ENCODE measurements at regions not wholly inside any gene's neighbourhood (a gene's known extent, or its start where the extent isn't known, plus 50 kb on each side); places are given as distances from the start of the nearest gene placed in this dataset.

- TF ChIP-seq ZFX (IDR thresholded peaks at IDR 0.05), result no peak
- TF ChIP-seq CTCF (conservative IDR thresholded peaks at IDR 0.05), result no peak
- H3K27ac ChIP-seq, result no peak overlapping the region
Observed at GRCh38 chr18:60010984-60011383, 111.2 kb downstream of the PMAIP1 start.

- no peak for TF ChIP-seq CTCF (conservative IDR thresholded peaks at IDR 0.05)
- no peak for TF ChIP-seq ZFX (IDR thresholded peaks at IDR 0.05)
Observed at GRCh38 chr18:60010513-60010912, 110.7 kb downstream of the PMAIP1 start.

GRCh38 chr18:60007661-60008060 is 107.9 kb downstream of the PMAIP1 start:
- H3K27ac ChIP-seq, result no peak overlapping the region
- no peak for TF ChIP-seq CTCF (conservative IDR thresholded peaks at IDR 0.05)
- TF ChIP-seq ZFX (IDR thresholded peaks at IDR 0.05), result no peak

More at GRCh38 chr18:60010513-60010912, 110.7 kb downstream of the PMAIP1 start:
- no peak overlapping the region for H3K27ac ChIP-seq

GRCh38 chr18:60003610-60004185 is 103.9 kb downstream of the PMAIP1 start:
- no peak for TF ChIP-seq ZFX (IDR thresholded peaks at IDR 0.05)
- no peak for TF ChIP-seq CTCF (conservative IDR thresholded peaks at IDR 0.05)
- no peak overlapping the region for H3K27ac ChIP-seq

GRCh38 chr18:59996370-59996966 is 96.7 kb downstream of the PMAIP1 start:
- TF ChIP-seq ZFX (IDR thresholded peaks at IDR 0.05) (no peak), CTCF (conservative IDR thresholded peaks at IDR 0.05) (peak; percentile 78)
- no peak overlapping the region for H3K27ac ChIP-seq

DNA sequence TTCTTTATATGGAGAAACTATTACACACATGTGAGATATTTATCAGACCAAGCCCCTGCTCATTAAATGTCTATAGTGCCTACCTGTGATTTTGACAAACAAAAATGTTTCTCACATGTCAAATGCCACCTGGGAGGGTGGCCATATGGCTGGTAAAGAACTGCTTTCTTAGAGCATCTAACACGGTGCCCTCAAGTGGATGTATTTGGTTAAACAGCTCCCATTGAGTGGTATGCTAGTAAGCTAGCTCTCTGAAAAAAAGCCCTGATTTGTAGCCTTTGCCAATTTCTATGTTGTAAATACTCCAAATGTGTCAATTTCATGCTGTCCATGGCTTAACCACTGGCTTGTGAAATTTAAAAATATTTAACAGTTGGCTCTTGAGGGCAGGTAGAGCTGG is 94.6 kb downstream of the PMAIP1 start:
- peak; percentile 26 for TF ChIP-seq CTCF (conservative IDR thresholded peaks at IDR 0.05)
- TF ChIP-seq ZFX (IDR thresholded peaks at IDR 0.05), result no peak
- no peak overlapping the region for H3K27ac ChIP-seq

GRCh38 chr18:59993560-59993959 is 93.8 kb downstream of the PMAIP1 start:
- no peak for TF ChIP-seq ZFX (IDR thresholded peaks at IDR 0.05)
- no peak for TF ChIP-seq CTCF (conservative IDR thresholded peaks at IDR 0.05)
- no peak overlapping the region for H3K27ac ChIP-seq

All from C4-2B (cell line).